Aorta (tissue), 5 donors: ENCODE measurements at regions not wholly inside any gene's neighbourhood (a gene's known extent, or its start where the extent isn't known, plus 50 kb on each side); places are given as distances from the start of the nearest gene placed in this dataset.

Source experiments
- ATAC-seq: fragments of 200-7000 bp; cut with Tn5 transposase; one replicate; pipeline ENCODE4 v1.9.1; 2022; ENCODE audit warnings: moderate library complexity; ENCODE audit not compliant: low FRiP score
- DNase-seq, 2 donors: peaks; one replicate each; pipeline ENCODE4 v3.0.0-alpha.2; 2020
- H3K27ac ChIP-seq, 2 donors: one replicate each; pipeline ENCODE4 v1.5.1; 2013; ENCODE audit warnings: low read length in 2 of 2, mild to moderate bottlenecking in 2 of 2, moderate library complexity in 2 of 2, control low read depth in 1 of 2, inconsistent platforms in 1 of 2, low read depth in 1 of 2
- H3K27me3 ChIP-seq, 2 donors: one replicate each; pipeline ENCODE4 v1.6.1; 2013; ENCODE audit warnings: control low read depth in 1 of 2, low read length in 1 of 2, mild to moderate bottlenecking in 1 of 2, moderate library complexity in 1 of 2; ENCODE audit not compliant: insufficient read depth in 2 of 2, control insufficient read depth in 1 of 2
- H3K36me3 ChIP-seq, 2 donors: one replicate each; pipeline ENCODE4 v1.6.1; 2013; ENCODE audit warnings: control low read depth in 1 of 2, low read length in 1 of 2, mild to moderate bottlenecking in 1 of 2; ENCODE audit not compliant: insufficient read depth in 2 of 2, control insufficient read depth in 1 of 2
- H3K4me1 ChIP-seq, 2 donors: one replicate each; pipeline ENCODE4 v1.6.1; 2013; ENCODE audit warnings: low read length in 2 of 2, control low read depth in 1 of 2, mild to moderate bottlenecking in 1 of 2, moderate library complexity in 1 of 2; ENCODE audit not compliant: insufficient read depth in 2 of 2, control insufficient read depth in 1 of 2
- H3K4me3 ChIP-seq, 2 donors: one replicate each; pipeline ENCODE4 v1.5.1; 2013; ENCODE audit warnings: low read length in 2 of 2, control low read depth in 1 of 2, mild to moderate bottlenecking in 1 of 2
- H3K9me3 ChIP-seq: one replicate; pipeline ENCODE4 v1.6.1; 2013; ENCODE audit warnings: mild to moderate bottlenecking, low read length; ENCODE audit not compliant: control insufficient read depth
- WGBS, 2 donors: extraction: QIAGEN DNeasy Blood & Tissue Kit; methylation state at CpG; one replicate each; pipeline ENCODE4 v1.1.7; 2013; 5-methylcytosine and 5-hydroxymethylcytosine counted together
- intact Hi-C, 2 donors: fragments of 100-400 bp; cut with DNase I; formaldehyde crosslinking; loops; one replicate each; pipeline versions ENCODE4 v1.14.2 to v1.15.0; 2022
- donor health status: healthy with polysubstance abuse.
- donor health status: Bipolar disorder and iron deficiency.
- donor health status: DM: no; HTN: no; CAD: no.
- donor health status: DM: no; HTN: no; CAD: no.
- donor health status: DM: yes; HTN: yes; CAD: no.

DNA sequence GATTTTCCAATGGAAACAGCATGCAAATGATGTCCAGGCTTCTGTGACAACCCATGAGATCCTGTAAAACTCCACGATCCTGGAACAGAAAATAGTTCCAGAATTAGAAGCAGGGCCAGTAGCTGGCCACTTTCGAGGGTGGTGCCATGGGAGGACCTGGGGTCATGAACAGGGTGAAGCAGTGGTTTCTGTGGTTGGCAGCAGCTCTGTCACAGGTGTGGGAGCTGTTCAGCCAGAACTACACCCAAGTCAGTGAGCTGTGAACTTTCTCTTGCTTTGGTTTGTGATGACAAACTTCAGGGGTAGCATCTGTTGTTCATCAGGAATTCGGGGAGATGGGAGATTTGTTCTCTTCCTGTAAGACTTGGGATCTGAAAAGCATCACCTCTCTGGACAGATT lies 314.4 kb upstream of the NT5C1B start:
- ATAC-seq (no peak), DNase-seq (no peak)
- H3K4me3 ChIP-seq, result no peak overlapping the region
- no peaks in the 10 kb centered on the region for H3K36me3 ChIP-seq
- H3K27ac ChIP-seq, result no peak overlapping the region
- 83 to 91% methylated on average over 3 of the region's 3 CpGs for WGBS, 2 donors
- intact Hi-C loops, result no loop called here
- no peaks in the 10 kb centered on the region for H3K9me3 ChIP-seq
- peaks cover 0 to 9% of the 10 kb centered on the region in 2 donors for H3K4me1 ChIP-seq
- no peaks in the 10 kb centered on the region for H3K27me3 ChIP-seq

DNA sequence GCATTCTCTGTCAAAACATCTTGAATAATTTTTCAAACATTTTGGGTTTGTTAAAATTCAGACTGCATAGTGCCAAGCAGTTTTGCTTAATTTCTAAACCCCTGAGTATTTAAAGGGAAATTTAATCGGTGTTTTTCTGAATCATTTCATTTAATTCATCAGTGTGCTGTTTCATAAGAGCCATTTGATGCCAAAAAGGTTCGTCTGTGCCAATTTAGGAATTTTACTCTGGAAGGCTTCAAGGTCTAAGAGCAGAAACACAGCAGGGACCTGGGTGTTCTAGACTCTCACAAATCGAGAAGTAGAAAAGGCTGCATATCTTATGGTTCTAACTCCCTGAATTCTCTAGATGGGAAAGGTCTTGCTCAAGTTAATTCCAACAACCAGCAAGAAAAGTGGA lies 311.9 kb upstream of the NT5C1B start:
- Histone ChIP-seq H3K4me3 (peak overlapping the region in 1 of 2 donors; percentile 33), H3K4me1 (peaks cover 0 to 9% of the 10 kb centered on the region in 2 donors), H3K9me3 (no peaks in the 10 kb centered on the region), H3K36me3 (no peaks in the 10 kb centered on the region), H3K27me3 (no peaks in the 10 kb centered on the region), H3K27ac (peak overlapping the region in 1 of 2 donors; percentile 97)
- DNase-seq (no peak), ATAC-seq (peak; percentile 39)
- 2 to 5% methylated on average over 3 of the region's 3 CpGs for WGBS, 2 donors
- intact Hi-C loops, result no loop called here

- Histone ChIP-seq H3K36me3 (no peaks in the 10 kb centered on the region), H3K27me3 (no peaks in the 10 kb centered on the region), H3K4me3 (peak overlapping the region in 1 of 2 donors; percentile 33), H3K27ac (peak overlapping the region; percentile 78 to 97), H3K9me3 (no peaks in the 10 kb centered on the region), H3K4me1 (peaks cover 0 to 9% of the 10 kb centered on the region in 2 donors)
- ATAC-seq, result peak; percentile 78
- peak in 1 of 2 donors; percentile 48 for DNase-seq
- intact Hi-C loops, result no loop called here
Measured at GRCh38 chr2:18900691-18901141, 311.3 kb upstream of the NT5C1B start.

- no peaks in the 10 kb centered on the region for H3K9me3 ChIP-seq
- peak overlapping the region; percentile 3 to 29 for H3K27ac ChIP-seq
- intact Hi-C loops, result no loop called here
- H3K4me1 ChIP-seq, result peaks cover 0 to 9% of the 10 kb centered on the region in 2 donors
- DNase-seq (peak in 1 of 2 donors; percentile 51), ATAC-seq (peak; percentile 63)
- no peaks in the 10 kb centered on the region for H3K36me3 ChIP-seq
- no peaks in the 10 kb centered on the region for H3K27me3 ChIP-seq
- no peak overlapping the region for H3K4me3 ChIP-seq
- WGBS, 2 donors, result 64 to 78% methylated on average over 3 of the region's 3 CpGs
Measured at GRCh38 chr2:18899725-18900124, 310.4 kb upstream of the NT5C1B start.

DNA sequence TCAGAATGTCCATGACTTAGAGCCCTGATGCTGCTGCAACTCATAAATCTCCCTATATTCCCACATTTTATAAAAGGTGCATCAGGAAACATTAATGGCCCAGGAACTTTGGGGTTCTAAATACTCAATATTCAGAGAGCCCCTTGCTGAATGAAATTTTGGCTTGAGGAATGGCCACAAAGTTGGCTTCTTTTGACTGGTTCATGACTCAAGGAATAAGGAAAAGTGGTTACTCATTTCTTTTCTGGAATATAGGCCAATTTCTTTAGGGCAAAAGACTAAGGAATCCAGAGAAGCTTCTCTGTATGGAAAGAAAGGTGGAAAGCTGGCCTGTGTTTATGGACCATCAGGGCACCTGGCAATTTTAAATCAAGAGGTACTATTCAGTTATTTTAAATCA lies 308.9 kb upstream of the NT5C1B start:
- DNase-seq (no peak), ATAC-seq (no peak)
- intact Hi-C loops, result no loop called here
- Histone ChIP-seq H3K27ac (no peak overlapping the region), H3K4me3 (no peak overlapping the region), H3K9me3 (no peaks in the 10 kb centered on the region), H3K27me3 (no peaks in the 10 kb centered on the region), H3K36me3 (no peaks in the 10 kb centered on the region), H3K4me1 (peaks cover 0 to 9% of the 10 kb centered on the region in 2 donors)

DNA sequence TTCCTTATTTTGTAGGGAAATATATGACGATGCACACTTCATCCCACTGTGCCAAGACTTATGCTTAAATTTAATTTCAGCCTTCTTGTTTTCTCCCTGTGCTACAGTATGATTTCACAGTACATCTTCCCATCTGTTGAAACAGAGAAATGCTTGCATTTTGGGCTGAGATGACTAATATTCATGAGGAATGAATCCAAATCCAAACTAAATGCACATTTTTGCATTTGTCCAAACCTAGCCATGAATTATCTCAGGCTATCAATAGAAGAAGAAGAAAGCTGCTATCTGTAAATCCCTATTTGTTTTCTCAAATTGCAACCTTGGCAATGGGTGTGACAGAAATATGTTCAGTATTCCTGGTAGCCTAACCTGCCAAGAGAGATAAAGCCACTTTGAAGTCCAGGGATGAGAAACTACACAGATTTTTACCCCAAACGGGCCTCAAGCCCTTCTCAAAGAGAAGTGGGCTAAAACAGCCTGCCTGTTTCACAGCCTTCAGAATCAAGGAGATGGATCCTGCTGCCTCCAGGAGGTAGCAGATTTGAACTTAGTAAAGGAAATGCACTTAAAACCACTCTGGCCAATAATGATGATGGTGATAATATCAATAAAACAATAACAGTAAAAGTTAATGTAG lies 306.9 kb upstream of the NT5C1B start:
- Histone ChIP-seq H3K4me3 (no peak overlapping the region), H3K4me1 (peaks cover 0 to 6% of the 10 kb centered on the region in 2 donors), H3K9me3 (no peaks in the 10 kb centered on the region), H3K36me3 (no peaks in the 10 kb centered on the region), H3K27ac (no peak overlapping the region), H3K27me3 (no peaks in the 10 kb centered on the region)
- WGBS, 2 donors, result 76 to 78% methylated on average over 2 of the region's 2 CpGs
- DNase-seq (no peak), ATAC-seq (no peak)
- intact Hi-C loops, result no loop called here

GRCh38 chr2:18891600-18892345 lies 302.4 kb upstream of the NT5C1B start:
- ATAC-seq (no peak), DNase-seq (no peak)
- intact Hi-C loops, result no loop called here
- 95 to 96% methylated on average over 3 of the region's 3 CpGs for WGBS, 2 donors
- H3K27ac ChIP-seq, result no peak overlapping the region
- peaks cover 3 to 4% of the 10 kb centered on the region in 2 donors for H3K4me1 ChIP-seq
- no peak overlapping the region for H3K4me3 ChIP-seq
- no peaks in the 10 kb centered on the region for H3K27me3 ChIP-seq
- no peaks in the 10 kb centered on the region for H3K9me3 ChIP-seq
- H3K36me3 ChIP-seq, result no peaks in the 10 kb centered on the region

- Histone ChIP-seq H3K9me3 (no peaks in the 10 kb centered on the region), H3K27me3 (no peaks in the 10 kb centered on the region), H3K27ac (peak overlapping the region in 1 of 2 donors; percentile 17), H3K4me1 (peaks cover 3 to 4% of the 10 kb centered on the region in 2 donors), H3K4me3 (no peak overlapping the region), H3K36me3 (no peaks in the 10 kb centered on the region)
- intact Hi-C loops, result no loop called here
- DNase-seq (no peak), ATAC-seq (peak; percentile 74)
- WGBS, 2 donors, result 34 to 37% methylated on average over 5 of the region's 5 CpGs
Measured at GRCh38 chr2:18889565-18890332, 300.4 kb upstream of the NT5C1B start.
